HG02610 (cell line): ENCODE measurements at regions not wholly inside any gene's neighbourhood (a gene's known extent, or its start where the extent isn't known, plus 50 kb on each side); places are given as distances from the start of the nearest gene placed in this dataset.

ENCODE experiments used
- ATAC-seq: cut with Tn5 transposase; IDR thresholded peaks from one replicate; pipeline ENCODE4 v1.9.1; 2021; ENCODE audit warnings: mild to moderate bottlenecking, moderate library complexity; ENCODE audit not compliant: unreplicated experiment

- no peak for ATAC-seq
Measured at GRCh38 chr6:21844120-21844917, 250.8 kb downstream of the SOX4 start.

- no peak for ATAC-seq
Measured at GRCh38 chr6:21845018-21845417, 251.5 kb downstream of the SOX4 start.

GRCh38 chr6:21845439-21846140, 252.0 kb downstream of the SOX4 start:
- no peak for ATAC-seq

- ATAC-seq = no peak
Measured at GRCh38 chr6:21846541-21847451, 253.2 kb downstream of the SOX4 start.

- ATAC-seq = no peak
Measured at GRCh38 chr6:21847711-21848480, 254.3 kb downstream of the SOX4 start.

GRCh38 chr6:21850691-21851090, 257.1 kb downstream of the SOX4 start:
- no peak for ATAC-seq

GRCh38 chr6:21855811-21856455, 262.4 kb downstream of the SOX4 start:
- ATAC-seq = no peak

GRCh38 chr6:21856456-21856825, 262.9 kb downstream of the SOX4 start:
- no peak for ATAC-seq

- no peak for ATAC-seq
Measured at GRCh38 chr6:21856844-21857243, 263.3 kb downstream of the SOX4 start.

GRCh38 chr6:21858076-21858475, 264.5 kb downstream of the SOX4 start:
- ATAC-seq = no peak

GRCh38 chr6:21859193-21859735, 265.7 kb downstream of the SOX4 start:
- ATAC-seq = no peak

GRCh38 chr6:21861942-21862341, 268.4 kb downstream of the SOX4 start:
- no peak for ATAC-seq

GRCh38 chr6:21864206-21864605, 270.7 kb downstream of the SOX4 start:
- no peak for ATAC-seq

GRCh38 chr6:21868226-21868625, 274.7 kb downstream of the SOX4 start:
- no peak for ATAC-seq

- ATAC-seq = no peak
Measured at GRCh38 chr6:21869085-21869771, 275.7 kb downstream of the SOX4 start.

- ATAC-seq = no peak
Measured at GRCh38 chr6:21870076-21870730, 276.7 kb downstream of the SOX4 start.

GRCh38 chr6:21871831-21872230, 278.3 kb downstream of the SOX4 start:
- no peak for ATAC-seq

- no peak for ATAC-seq
Measured at GRCh38 chr6:21872749-21873148, 279.2 kb downstream of the SOX4 start.

- ATAC-seq = no peak
Measured at GRCh38 chr6:21873562-21873961, 280.0 kb downstream of the SOX4 start.
